HCT116 (cell line): ENCODE measurements at regions not wholly inside any gene's neighbourhood (a gene's known extent, or its start where the extent isn't known, plus 50 kb on each side); places are given as distances from the start of the nearest gene placed in this dataset.

Experiments used
- ATAC-seq: fragments of 200-7000 bp; cut with Tn5 transposase; 2 replicates; pipeline ENCODE4 v1.9.1; 2020; ENCODE audit warnings: mild to moderate bottlenecking, moderate library complexity
- BruUV-seq: library from RNA; stranded (reverse); fragments of 400-500 nt; replicated peaks from 2 replicates; lab custom pipeline; 2021; lab: Mats Ljungman, UMichigan
- CTCF ChIA-PET: fragments of 300-600 bp; sonication (Branson Sonifier 250); formaldehyde crosslinking; loops from one replicate; lab custom pipeline; 2021; ENCODE audit warnings: antibody characterized with exemption; lab: Charles Lee
- POLR2A ChIA-PET: fragments of 300-600, 350-600 bp; sonication (Branson Sonifier 250); formaldehyde crosslinking; loops from one replicate; lab custom pipeline; 2021; ENCODE audit warnings: antibody characterized with exemption; lab: Charles Lee
- RAD21 ChIA-PET, 2 experiments: fragments of 300-600 bp; sonication (Branson Sonifier 250); formaldehyde crosslinking; loops; one replicate each; lab custom pipeline; 2023; ENCODE audit warnings: low total read pairs in 2 of 2; ENCODE audit not compliant: uncharacterized antibody in 2 of 2, unreplicated experiment in 2 of 2, low non-redundant PET in 1 of 2; lab: Charles Lee
- DNase-seq: peaks from one replicate; pipeline ENCODE4 v3.0.0-alpha.2; 2010; ENCODE audit warnings: low read depth, low spot score
- H2AFZ ChIP-seq: fragments of 200-600 bp; shearing (Covaris generic), sonication (generic); 2 replicates; pipeline ENCODE4 v1.6.1; 2017; ENCODE audit warnings: low read depth, mixed run types, mixed read lengths, antibody characterized with exemption, low read length; ENCODE audit not compliant: poor library complexity, severe bottlenecking
- H3K27ac ChIP-seq: 2 replicates; pipeline ENCODE4 v1.5.1; 2012; ENCODE audit warnings: low read depth, low read length
- H3K27me3 ChIP-seq: fragments of 200-600 bp; sonication (generic); 2 replicates; pipeline ENCODE4 v1.6.1; 2016; ENCODE audit warnings: mixed run types, low read length, mixed read lengths; ENCODE audit not compliant: insufficient read depth
- H3K36me3 ChIP-seq, 2 experiments: fragments of 200-500 bp in 1 of 2; fragments of 200-600 bp in 1 of 2; sonication (Bioruptor generic) in 1 of 2; sonication (generic) in 1 of 2; 2 replicates each; pipeline versions ENCODE4 v1.5.1 to v1.6.1; 2014 to 2016; ENCODE audit warnings: low read length in 2 of 2, inconsistent platforms in 1 of 2, mixed read lengths in 1 of 2, mixed run types in 1 of 2; ENCODE audit not compliant: insufficient read depth in 2 of 2, control insufficient read depth in 1 of 2
- H3K4me1 ChIP-seq, 2 experiments: fragments of 200-600 bp in 1 of 2; sonication (generic) in 1 of 2; 2 replicates each; pipeline versions ENCODE4 v1.5.1 to v1.6.1; 2012 to 2017; ENCODE audit warnings: low read length in 2 of 2, inconsistent platforms in 1 of 2, mild to moderate bottlenecking in 1 of 2, mixed read lengths in 1 of 2, mixed run types in 1 of 2, moderate library complexity in 1 of 2; ENCODE audit not compliant: insufficient read depth in 2 of 2, control insufficient read depth in 1 of 2
- H3K4me2 ChIP-seq: fragments of 200-600 bp; sonication (generic); 2 replicates; pipeline ENCODE4 v1.6.1; 2017; ENCODE audit warnings: mixed run types, low read length, mixed read lengths
- H3K4me3 ChIP-seq, 2 experiments: fragments of 200-600 bp in 1 of 2; sonication (generic) in 1 of 2; replicated peaks in 1 of 2; 2 replicates each; pipeline ENCODE4 v1.5.1; 2011 to 2016; ENCODE audit warnings: low read length in 2 of 2, control low read depth in 1 of 2, low read depth in 1 of 2, mild to moderate bottlenecking in 1 of 2, mixed read lengths in 1 of 2, mixed run types in 1 of 2
- H3K79me2 ChIP-seq: fragments of 200-600 bp; sonication (generic); 2 replicates; pipeline ENCODE4 v1.6.1; 2017; ENCODE audit warnings: mild to moderate bottlenecking, mixed run types, low read length, moderate library complexity, mixed read lengths; ENCODE audit not compliant: insufficient read depth
- H3K9ac ChIP-seq: fragments of 200-600 bp; sonication (generic); 2 replicates; pipeline ENCODE4 v1.6.1; 2016; ENCODE audit warnings: low read length, mixed read lengths
- H3K9me2 ChIP-seq: fragments of 200-600 bp; sonication (generic), shearing (Covaris generic); 2 replicates; pipeline ENCODE4 v1.6.1; 2017; ENCODE audit warnings: mixed run types, mild to moderate bottlenecking, moderate library complexity; ENCODE audit not compliant: insufficient read depth
- H3K9me3 ChIP-seq, 2 experiments: fragments of 200-500 bp in 1 of 2; fragments of 200-600 bp in 1 of 2; sonication (Bioruptor generic) in 1 of 2; sonication (generic) in 1 of 2; 2 replicates each; pipeline ENCODE4 v1.6.1; 2014 to 2017; ENCODE audit warnings: low read length in 2 of 2, mixed read lengths in 2 of 2, inconsistent platforms in 1 of 2, low read depth in 1 of 2, mild to moderate bottlenecking in 1 of 2, mixed run types in 1 of 2, moderate library complexity in 1 of 2; ENCODE audit not compliant: control insufficient read depth in 1 of 2, insufficient read depth in 1 of 2
- H4K20me1 ChIP-seq: fragments of 200-600 bp; sonication (generic), shearing (Covaris generic); 2 replicates; pipeline ENCODE4 v1.6.1; 2017; ENCODE audit warnings: mixed run types, mild to moderate bottlenecking, moderate library complexity; ENCODE audit not compliant: insufficient read depth
- CBX3 ChIP-seq: IDR thresholded peaks from 2 replicates; pipeline ENCODE4 v1.6.1; 2012; ENCODE audit warnings: low read depth
- EGR1 ChIP-seq: IDR thresholded peaks from 2 replicates; pipeline ENCODE4 v1.6.1; 2012; ENCODE audit warnings: low read depth
- ELF1 ChIP-seq: IDR thresholded peaks from 2 replicates; pipeline ENCODE4 v1.6.1; 2012; ENCODE audit warnings: low read depth, borderline replicate concordance
- EZH2phosphoT487 ChIP-seq: fragments of 200-600 bp; IDR thresholded peaks from 2 replicates; pipeline ENCODE4 v1.6.1; 2018; ENCODE audit warnings: antibody characterized with exemption, borderline replicate concordance
- JUND ChIP-seq: IDR thresholded peaks from 2 replicates; pipeline ENCODE4 v1.6.1; 2012
- RAD21 ChIP-seq: IDR thresholded peaks from 2 replicates; pipeline ENCODE4 v1.6.1; 2012; ENCODE audit warnings: low read depth, mild to moderate bottlenecking
- SIN3A ChIP-seq: IDR thresholded peaks from 2 replicates; pipeline ENCODE4 v1.6.1; 2012; ENCODE audit warnings: low read depth
- SP1 ChIP-seq: IDR thresholded peaks from 2 replicates; pipeline ENCODE4 v1.6.1; 2012; ENCODE audit warnings: low read depth
- ZFX ChIP-seq: fragments of 450-650 bp; IDR thresholded peaks from 2 replicates; pipeline ENCODE4 v1.6.1; 2017
- ZNF274 ChIP-seq: fragments of 200-500 bp; sonication (Bioruptor generic); IDR thresholded peaks from 2 replicates; pipeline ENCODE4 v1.6.1; 2014; ENCODE audit warnings: mild to moderate bottlenecking, low read depth, low read length, inconsistent platforms
- intact Hi-C: fragments of 100-400 bp; cut with micrococcal nuclease; formaldehyde crosslinking; loops from 2 replicates; pipeline ENCODE4 v1.10.0; 2022
- TF ChIP-seq, protein P1 (sequence below): IDR thresholded peaks from 2 replicates; pipeline ENCODE4 v1.6.1; 2012
- TF ChIP-seq, protein P2 (sequence below): IDR thresholded peaks from 2 replicates; pipeline ENCODE4 v1.6.1; 2012
- TF ChIP-seq, protein P3 (sequence below): IDR thresholded peaks from 2 replicates; pipeline ENCODE4 v1.6.1; 2011; ENCODE audit warnings: mild to moderate bottlenecking, low read length, moderate library complexity; ENCODE audit not compliant: insufficient replicate concordance; ENCODE audit errors: extremely low read depth

DNA sequence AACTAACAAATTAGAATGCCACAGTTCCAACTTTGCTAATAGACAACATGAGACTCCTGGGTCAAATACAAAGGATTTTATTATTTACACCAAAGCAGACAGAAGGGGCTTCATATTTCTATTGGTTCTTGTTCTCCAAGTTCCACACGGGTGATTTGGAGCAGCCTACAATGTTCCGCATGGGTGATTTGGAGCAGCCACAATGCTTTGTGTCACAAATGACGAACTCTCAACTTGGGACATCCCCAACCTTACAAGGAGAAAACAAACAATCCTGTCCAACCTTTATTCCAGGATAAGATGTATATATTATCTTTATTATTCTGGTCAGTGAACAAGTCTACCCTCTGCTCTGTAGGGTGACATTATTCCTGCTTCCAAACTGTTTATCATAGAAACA is 694.3 kb upstream of the MGAT4C start:
- no peaks in the 10 kb centered on the region for H3K36me3 ChIP-seq
- ChIA-PET POLR2A (no interaction called here), RAD21 (no interaction called here), CTCF (no interaction called here)
- no peaks in the 10 kb centered on the region for H3K9me3 ChIP-seq
- H3K9me2 ChIP-seq: no peaks in the 10 kb centered on the region
- no peak overlapping the region for H3K4me2 ChIP-seq
- ATAC-seq (no peak), DNase-seq (no peak)
- no peaks in the 10 kb centered on the region for H3K4me1 ChIP-seq
- no peaks in the 10 kb centered on the region for H4K20me1 ChIP-seq
- intact Hi-C loops: loop anchor here (10.0 kb wide), 1 partner anchor 894 kb away; no protein-coding TSS in a partner anchor
- H2AFZ ChIP-seq: no peak overlapping the region
- H3K4me3 ChIP-seq: no peak overlapping the region
- no peak overlapping the region for H3K27ac ChIP-seq
- no TSS peak for BruUV-seq
- H3K9ac ChIP-seq: no peak overlapping the region
- H3K79me2 ChIP-seq: no peaks in the 10 kb centered on the region
- H3K27me3 ChIP-seq: no peaks in the 10 kb centered on the region
- TF ChIP-seq EZH2phosphoT487 (no peak), ZNF274 (no peak), SIN3A (no peak), JUND (no peak), ELF1 (no peak), EGR1 (no peak), SP1 (no peak), RAD21 (no peak), CBX3 (no peak), ZFX (no peak)
- TF ChIP-seq, protein P1, sequence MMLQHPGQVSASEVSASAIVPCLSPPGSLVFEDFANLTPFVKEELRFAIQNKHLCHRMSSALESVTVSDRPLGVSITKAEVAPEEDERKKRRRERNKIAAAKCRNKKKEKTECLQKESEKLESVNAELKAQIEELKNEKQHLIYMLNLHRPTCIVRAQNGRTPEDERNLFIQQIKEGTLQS: no peak
- TF ChIP-seq, protein P2, sequence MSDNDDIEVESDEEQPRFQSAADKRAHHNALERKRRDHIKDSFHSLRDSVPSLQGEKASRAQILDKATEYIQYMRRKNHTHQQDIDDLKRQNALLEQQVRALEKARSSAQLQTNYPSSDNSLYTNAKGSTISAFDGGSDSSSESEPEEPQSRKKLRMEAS: no peak
- TF ChIP-seq, protein P3, sequence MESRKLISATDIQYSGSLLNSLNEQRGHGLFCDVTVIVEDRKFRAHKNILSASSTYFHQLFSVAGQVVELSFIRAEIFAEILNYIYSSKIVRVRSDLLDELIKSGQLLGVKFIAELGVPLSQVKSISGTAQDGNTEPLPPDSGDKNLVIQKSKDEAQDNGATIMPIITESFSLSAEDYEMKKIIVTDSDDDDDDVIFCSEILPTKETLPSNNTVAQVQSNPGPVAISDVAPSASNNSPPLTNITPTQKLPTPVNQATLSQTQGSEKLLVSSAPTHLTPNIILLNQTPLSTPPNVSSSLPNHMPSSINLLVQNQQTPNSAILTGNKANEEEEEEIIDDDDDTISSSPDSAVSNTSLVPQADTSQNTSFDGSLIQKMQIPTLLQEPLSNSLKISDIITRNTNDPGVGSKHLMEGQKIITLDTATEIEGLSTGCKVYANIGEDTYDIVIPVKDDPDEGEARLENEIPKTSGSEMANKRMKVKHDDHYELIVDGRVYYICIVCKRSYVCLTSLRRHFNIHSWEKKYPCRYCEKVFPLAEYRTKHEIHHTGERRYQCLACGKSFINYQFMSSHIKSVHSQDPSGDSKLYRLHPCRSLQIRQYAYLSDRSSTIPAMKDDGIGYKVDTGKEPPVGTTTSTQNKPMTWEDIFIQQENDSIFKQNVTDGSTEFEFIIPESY: no peak
